Panc1 (cell line): ENCODE measurements at regions not wholly inside any gene's neighbourhood (a gene's known extent, or its start where the extent isn't known, plus 50 kb on each side); places are given as distances from the start of the nearest gene placed in this dataset.

ENCODE experiments used
- TF ChIP-seq, protein P1 (sequence below): fragments of 450-650 bp; IDR thresholded peaks from 2 replicates; pipeline ENCODE4 v1.5.1; 2017; ENCODE audit warnings: mild to moderate bottlenecking
- TF ChIP-seq, protein P2 (sequence below), 2 experiments: IDR thresholded peaks; 2 replicates each; pipeline ENCODE4 v1.6.1; 2011 to 2012; ENCODE audit warnings: low read depth in 2 of 2, control low read depth in 1 of 2, low read length in 1 of 2, mild to moderate bottlenecking in 1 of 2, moderate library complexity in 1 of 2; ENCODE audit not compliant: insufficient read depth in 1 of 2

DNA sequence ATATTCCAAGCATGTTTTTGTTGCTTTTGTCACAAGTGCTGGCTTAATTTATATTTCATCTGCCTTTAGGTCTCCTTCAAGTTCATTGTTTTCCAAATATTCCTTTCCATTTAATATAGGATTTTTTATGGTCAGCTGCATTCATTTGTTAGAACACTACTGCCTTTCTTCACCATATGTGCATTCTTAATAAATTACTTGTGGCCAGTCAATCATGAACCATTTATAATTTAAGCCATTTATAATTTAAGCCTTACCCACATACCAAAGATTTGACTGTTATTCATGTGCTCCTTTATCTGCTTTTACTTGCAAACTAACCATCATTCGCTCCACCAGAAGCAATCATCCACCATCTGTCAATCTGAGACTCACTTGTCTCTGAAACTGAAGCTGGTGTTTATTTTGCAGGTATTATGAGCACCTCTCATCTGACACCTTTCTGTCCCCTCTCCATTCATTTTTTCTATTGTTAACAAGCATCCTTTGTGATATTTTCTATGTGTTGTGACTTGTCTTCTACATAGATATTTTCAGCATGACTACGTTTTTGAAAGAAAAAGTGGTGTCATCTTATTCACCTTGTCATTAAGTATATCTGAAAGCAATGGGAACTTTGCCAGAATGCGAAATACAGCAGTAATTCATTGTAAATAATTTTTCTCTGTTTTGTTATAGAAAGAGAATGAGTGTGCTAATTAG is 786.8 kb downstream of the KCNJ3 start:
- TF ChIP-seq, protein P1, sequence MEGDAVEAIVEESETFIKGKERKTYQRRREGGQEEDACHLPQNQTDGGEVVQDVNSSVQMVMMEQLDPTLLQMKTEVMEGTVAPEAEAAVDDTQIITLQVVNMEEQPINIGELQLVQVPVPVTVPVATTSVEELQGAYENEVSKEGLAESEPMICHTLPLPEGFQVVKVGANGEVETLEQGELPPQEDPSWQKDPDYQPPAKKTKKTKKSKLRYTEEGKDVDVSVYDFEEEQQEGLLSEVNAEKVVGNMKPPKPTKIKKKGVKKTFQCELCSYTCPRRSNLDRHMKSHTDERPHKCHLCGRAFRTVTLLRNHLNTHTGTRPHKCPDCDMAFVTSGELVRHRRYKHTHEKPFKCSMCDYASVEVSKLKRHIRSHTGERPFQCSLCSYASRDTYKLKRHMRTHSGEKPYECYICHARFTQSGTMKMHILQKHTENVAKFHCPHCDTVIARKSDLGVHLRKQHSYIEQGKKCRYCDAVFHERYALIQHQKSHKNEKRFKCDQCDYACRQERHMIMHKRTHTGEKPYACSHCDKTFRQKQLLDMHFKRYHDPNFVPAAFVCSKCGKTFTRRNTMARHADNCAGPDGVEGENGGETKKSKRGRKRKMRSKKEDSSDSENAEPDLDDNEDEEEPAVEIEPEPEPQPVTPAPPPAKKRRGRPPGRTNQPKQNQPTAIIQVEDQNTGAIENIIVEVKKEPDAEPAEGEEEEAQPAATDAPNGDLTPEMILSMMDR: no peak
- TF ChIP-seq, protein P2, sequence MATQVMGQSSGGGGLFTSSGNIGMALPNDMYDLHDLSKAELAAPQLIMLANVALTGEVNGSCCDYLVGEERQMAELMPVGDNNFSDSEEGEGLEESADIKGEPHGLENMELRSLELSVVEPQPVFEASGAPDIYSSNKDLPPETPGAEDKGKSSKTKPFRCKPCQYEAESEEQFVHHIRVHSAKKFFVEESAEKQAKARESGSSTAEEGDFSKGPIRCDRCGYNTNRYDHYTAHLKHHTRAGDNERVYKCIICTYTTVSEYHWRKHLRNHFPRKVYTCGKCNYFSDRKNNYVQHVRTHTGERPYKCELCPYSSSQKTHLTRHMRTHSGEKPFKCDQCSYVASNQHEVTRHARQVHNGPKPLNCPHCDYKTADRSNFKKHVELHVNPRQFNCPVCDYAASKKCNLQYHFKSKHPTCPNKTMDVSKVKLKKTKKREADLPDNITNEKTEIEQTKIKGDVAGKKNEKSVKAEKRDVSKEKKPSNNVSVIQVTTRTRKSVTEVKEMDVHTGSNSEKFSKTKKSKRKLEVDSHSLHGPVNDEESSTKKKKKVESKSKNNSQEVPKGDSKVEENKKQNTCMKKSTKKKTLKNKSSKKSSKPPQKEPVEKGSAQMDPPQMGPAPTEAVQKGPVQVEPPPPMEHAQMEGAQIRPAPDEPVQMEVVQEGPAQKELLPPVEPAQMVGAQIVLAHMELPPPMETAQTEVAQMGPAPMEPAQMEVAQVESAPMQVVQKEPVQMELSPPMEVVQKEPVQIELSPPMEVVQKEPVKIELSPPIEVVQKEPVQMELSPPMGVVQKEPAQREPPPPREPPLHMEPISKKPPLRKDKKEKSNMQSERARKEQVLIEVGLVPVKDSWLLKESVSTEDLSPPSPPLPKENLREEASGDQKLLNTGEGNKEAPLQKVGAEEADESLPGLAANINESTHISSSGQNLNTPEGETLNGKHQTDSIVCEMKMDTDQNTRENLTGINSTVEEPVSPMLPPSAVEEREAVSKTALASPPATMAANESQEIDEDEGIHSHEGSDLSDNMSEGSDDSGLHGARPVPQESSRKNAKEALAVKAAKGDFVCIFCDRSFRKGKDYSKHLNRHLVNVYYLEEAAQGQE (IDR thresholded peaks at IDR 0.05; ENCODE audit: insufficient read depth in 1 of 2, low read depth in 2 of 2, low read length in 1 of 2): no peak
